Muscle of back (tissue), 3 donors: ENCODE measurements at regions not wholly inside any gene's neighbourhood (a gene's known extent, or its start where the extent isn't known, plus 50 kb on each side); places are given as distances from the start of the nearest gene placed in this dataset.
A peak's percentile ranks its signal among the peaks of the same experiment; 100 is the strongest.
"Not testable (repeated sequence)": the region's sequence is repeated elsewhere in the genome, so short reads cannot be mapped to it uniquely, and the experiment has no call there.

Experiments used
- DNase-seq, 3 donors: peaks; one replicate each; pipeline versions ENCODE4 v3.0.0 to v3.0.0-alpha.2; 2013

GRCh38 chr2:215746887-215747615 lies 266.3 kb downstream of the MREG start:
- DNase-seq = no peak

- no peak for DNase-seq
Observed at GRCh38 chr2:215746226-215746886, 267.0 kb downstream of the MREG start.

- DNase-seq = no peak
Observed at GRCh38 chr2:215745331-215745730, 268.0 kb downstream of the MREG start.

GRCh38 chr2:215744514-215744913 lies 268.8 kb downstream of the MREG start:
- no peak for DNase-seq

- DNase-seq = no peak
Observed at GRCh38 chr2:215743066-215743465, 270.3 kb downstream of the MREG start.

- DNase-seq = no peak
Observed at GRCh38 chr2:215742021-215742420, 271.3 kb downstream of the MREG start.

- no peak for DNase-seq
Observed at GRCh38 chr2:215740071-215740470, 273.3 kb downstream of the MREG start.

GRCh38 chr2:215738351-215738750 lies 275.0 kb downstream of the MREG start:
- DNase-seq = no peak

GRCh38 chr2:215737477-215737876 lies 275.9 kb downstream of the MREG start:
- no peak for DNase-seq

- DNase-seq = peak in 2 of 3 donors; percentile 3 to 28
Observed at GRCh38 chr2:215736653-215737290, 276.6 kb downstream of the MREG start.

GRCh38 chr2:215731108-215731658 lies 282.2 kb downstream of the MREG start:
- DNase-seq = no peak

GRCh38 chr2:215729985-215730620 lies 283.2 kb downstream of the MREG start:
- DNase-seq = no peak

GRCh38 chr2:215728504-215729065 lies 284.8 kb downstream of the MREG start:
- DNase-seq = peak in 1 of 3 donors; percentile 86

GRCh38 chr2:215727507-215728503 lies 285.5 kb downstream of the MREG start:
- no peak for DNase-seq

- DNase-seq = no peak
Observed at GRCh38 chr2:215726070-215726469, 287.3 kb downstream of the MREG start.

GRCh38 chr2:215724146-215724545 lies 288.3 kb upstream of the FN1 start:
- DNase-seq = no peak

GRCh38 chr2:215723631-215724011 lies 287.8 kb upstream of the FN1 start:
- DNase-seq = no peak

GRCh38 chr2:215722986-215723630 lies 287.2 kb upstream of the FN1 start:
- DNase-seq = no peak

GRCh38 chr2:215722125-215722524 lies 286.3 kb upstream of the FN1 start:
- DNase-seq = no peak

GRCh38 chr2:215721515-215721914 lies 285.6 kb upstream of the FN1 start:
- not testable (repeated sequence) for DNase-seq
